ENCODE measurements at regions not wholly inside any gene's neighbourhood (a gene's known extent, or its start where the extent isn't known, plus 50 kb on each side); places are given as distances from the start of the nearest gene placed in this dataset.

DNA sequence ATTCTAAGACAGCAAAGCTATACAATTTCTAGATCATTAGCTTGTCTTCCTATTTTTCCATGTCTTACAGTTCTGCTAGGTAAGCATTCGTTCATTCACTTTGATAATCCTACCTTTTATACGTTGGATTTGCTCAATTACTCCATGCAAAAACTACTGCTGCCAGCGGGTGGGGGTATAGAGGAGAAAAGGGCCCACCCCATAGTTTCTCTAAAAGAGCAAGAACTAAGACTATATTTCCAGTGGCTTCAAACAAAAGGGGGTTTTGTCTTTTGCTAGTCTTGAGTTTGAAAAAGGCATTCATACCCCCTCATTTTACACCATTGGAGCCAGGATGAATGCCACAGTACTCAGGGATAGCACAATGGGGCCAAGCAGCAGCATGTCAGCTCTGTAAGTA is 155.7 kb downstream of the WT1 start:
- DNase-seq = no peak

DNA sequence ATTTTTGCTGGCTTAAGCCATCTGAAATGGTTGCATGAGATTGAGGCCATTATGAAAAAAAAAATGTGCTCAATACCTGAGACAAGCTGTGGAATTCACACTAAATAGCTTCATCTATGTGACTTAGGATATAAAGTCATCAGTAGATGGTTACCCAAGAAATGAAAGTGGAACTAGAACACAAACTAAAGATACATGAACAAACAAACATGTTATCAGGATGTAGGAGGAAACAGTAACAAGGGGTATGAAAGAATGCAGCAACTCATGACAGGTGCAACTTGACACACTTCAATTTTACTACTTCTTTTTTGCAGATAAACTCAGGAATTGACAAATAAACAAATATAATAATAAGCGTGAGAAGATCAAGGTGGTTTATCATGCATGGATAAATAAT is 155.0 kb downstream of the WT1 start:
- no peak for DNase-seq

DNA sequence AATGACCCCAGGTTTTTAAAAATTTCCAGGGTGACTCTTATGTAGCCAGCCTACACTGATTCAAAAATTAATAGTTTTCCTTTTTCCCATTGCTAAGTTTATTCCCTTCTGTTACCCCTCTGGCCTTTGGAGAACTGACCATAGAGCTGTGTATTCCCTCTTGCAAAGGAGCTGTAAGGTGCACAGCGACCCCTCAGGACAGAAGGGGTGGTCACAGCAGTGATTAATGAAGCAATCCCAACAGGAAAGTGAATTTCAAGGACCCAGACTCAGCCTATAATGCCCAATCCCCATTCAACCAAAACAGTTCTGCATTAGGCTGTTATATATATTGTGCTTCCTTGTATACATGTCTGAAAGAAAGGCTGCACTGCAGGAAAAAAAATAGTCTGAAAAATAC is 147.1 kb downstream of the WT1 start:
- no peak for DNase-seq

DNA sequence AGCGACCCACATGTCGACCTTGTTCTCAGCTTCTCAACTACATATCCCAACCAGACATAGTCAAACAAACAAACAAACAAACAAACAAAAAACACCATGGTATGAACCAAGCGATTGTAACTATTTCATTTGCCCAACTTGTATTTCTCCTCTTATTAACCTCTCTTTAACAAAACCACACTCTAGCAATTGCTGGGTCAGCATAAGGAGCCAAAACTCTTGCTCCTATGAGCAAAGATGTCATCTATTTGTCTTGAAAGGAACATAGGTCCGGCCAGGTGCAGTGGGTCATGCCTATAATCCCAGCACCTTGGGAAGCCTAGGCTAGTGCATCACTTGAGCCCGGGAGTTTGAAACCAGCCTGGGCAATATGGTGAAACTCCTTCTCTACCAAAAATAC is 145.6 kb downstream of the WT1 start:
- no peak for DNase-seq

DNA sequence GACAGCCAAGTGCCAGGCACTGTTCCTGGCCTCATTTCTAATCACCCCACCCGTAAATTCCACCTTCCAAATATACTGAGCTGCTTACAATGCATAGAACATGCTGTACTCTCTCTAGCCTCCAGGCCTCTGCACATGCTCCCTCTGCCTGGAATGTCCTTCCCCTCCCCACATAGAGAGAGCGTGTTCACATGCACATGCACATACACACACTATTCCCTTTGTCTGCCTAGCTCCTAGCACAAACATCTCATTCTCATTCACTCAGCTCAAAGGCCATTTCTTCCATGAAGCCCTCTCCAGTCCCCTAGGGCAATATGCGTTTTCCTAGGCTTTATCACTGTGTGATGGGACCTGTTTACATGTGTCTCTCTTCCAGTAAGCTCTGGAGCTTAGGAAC is 144.6 kb downstream of the WT1 start:
- DNase-seq = no peak

DNA sequence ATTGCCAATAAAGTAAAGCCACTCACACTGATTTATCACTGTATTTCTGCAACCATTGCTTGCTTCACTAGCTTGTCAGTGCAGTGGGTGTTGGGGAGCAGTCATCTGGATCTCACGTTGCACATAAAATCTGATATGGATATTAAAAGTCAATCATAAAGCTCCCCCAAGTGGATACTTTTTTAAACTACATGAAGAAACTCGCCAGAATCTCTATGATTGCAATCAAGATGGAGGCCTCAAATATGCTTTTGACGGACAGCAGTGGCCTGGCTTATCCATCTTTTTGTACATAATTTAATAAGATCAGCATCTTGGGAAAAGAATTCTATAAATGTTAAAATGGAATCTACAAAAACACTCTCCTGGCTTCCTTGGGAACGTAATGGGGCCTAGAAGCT is 137.7 kb downstream of the WT1 start:
- no peak for DNase-seq

DNA sequence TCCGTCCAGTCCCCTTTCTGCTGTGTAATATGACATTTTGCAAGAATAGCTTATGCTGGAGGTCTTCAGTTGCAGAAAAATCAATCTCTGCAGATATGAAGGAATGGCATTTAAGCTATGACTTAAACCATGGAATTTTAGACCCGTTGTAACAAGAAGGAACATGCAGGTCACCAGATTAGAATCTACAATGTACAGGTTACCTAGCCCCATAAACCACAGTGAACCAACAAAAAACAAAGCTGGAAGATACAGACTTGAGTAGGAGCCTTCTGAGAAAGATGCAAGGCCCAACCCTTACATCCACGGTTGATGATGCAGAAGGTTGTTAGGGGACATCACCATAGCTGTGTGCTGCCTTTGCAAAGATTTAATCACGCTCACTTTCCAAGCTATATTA is 132.5 kb downstream of the WT1 start:
- no peak for DNase-seq

DNA sequence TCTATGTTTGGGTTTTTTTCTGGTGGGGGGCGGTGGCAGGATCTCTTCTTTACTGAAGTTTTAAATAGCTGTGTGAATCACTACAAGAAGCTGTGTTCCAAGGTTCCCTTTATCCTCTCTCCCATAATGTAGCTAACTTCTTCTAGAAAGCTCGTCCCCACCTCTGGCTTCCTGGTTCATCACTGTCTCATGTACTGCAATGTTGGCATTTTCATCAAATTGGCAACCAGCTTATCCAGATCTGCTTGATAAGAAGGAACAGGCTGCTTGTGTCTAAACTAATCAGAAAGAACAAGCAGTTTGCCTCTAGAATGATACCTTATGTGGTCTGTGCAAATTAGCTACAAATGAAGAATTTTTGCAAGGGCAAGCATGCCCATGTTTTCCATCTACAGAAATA is 130.8 kb downstream of the WT1 start:
- no peak for DNase-seq

DNA sequence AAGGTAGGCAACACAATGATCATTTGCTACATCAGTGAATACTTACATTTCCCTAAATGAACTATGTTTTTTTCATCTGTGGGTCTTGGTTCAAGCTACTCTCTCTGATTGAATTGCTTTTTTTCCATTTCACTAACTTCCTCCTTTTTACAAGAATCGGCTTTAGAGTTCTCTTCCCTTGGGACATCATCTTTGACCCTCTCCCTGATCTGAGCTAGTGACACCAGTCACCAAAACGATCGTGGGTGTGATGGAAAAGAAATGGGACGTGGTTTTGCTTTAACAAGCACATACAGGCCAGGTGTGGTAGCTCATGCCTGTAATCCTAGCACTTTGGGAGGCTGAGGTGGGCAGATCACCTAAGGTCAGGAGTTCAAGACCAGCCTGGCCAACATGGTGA is 129.9 kb downstream of the WT1 start:
- DNase-seq = no peak

DNA sequence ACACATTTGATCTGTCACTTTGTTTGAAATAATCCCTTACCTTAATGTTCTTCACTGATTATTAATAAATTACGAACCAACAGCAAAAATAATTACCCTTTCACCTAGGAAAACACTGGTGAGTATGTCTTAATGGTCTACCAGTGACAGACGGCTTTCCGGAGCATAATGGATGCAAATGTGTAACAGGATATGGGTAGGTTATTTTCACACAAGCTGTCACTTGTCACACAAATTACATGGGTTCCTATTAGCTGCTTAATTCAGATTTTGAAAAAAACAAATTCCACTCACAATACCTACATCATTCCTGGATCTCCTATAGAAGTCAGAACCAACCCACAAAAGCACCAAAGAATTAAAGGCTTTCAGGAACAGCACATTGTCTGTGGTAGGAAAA is 127.9 kb downstream of the WT1 start:
- DNase-seq = no peak

DNA sequence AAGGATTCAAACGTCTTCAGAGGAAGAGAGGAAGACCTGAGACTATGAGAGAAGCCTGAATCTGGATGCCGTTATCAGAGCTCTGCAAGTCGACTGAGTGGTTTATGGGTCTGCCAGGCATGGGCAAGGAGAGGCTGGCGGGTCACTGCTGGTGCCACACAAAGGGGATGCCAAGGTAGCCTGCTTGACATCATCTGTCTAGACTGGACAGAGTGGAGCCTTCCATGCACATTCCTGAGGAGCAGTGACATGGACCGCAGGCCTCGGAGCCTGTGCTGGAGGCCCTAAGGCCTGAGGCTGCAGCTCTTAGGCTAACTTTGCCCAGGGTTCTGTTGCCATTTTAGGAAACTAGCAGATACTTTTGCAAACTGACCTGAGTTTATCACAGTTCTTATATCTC is 127.4 kb downstream of the WT1 start:
- no peak for DNase-seq

DNA sequence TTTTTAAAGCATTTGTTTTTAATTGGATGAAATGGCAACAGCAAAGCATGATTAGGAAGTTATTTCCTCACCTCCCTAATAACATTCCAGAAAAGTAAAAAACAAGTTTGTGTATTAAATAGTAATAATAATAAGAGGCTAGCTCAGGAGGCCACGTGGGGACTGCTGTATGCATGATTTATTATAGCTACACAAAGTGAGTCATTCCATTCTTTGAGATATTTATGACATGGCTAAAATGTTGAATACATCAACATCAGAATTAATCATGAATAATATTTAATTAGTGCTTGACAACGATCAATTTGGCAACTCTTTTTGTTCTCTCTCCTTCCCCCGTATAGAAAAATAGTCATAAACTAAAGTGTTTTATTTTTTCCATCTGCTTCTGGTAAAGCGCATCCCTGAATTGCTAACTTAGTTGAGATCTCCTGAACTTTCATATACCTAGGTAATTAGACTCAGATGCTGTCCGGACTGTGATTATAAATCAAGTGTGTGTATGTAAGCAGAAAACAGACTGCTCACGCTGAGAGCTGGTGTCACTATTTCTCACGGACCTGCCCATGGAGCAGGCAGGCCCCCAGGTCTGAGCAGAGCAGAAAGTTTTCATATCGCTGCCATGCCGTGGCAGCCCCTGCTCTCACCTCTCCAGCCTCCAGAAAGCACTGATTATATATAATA is 125.7 kb downstream of the WT1 start:
- no peak for DNase-seq

DNA sequence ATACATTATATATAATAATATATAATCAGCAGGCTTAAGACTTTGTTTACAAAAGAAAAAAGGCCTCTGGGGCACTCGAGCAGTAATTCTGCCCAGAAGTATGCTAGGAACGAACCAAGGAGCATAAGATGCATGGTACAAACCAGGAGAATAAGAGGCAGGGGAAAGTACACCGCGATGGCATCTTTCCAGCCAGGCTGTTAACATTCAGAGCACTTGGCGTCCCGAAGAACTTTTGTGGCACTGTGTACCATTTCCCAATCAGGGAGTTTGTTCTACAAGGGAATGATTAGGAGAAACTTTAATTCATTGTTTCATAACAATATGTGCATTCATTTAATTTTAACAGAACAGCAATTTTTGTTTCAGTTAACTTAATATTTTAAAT is 125.1 kb downstream of the WT1 start:
- no peak for DNase-seq

DNA sequence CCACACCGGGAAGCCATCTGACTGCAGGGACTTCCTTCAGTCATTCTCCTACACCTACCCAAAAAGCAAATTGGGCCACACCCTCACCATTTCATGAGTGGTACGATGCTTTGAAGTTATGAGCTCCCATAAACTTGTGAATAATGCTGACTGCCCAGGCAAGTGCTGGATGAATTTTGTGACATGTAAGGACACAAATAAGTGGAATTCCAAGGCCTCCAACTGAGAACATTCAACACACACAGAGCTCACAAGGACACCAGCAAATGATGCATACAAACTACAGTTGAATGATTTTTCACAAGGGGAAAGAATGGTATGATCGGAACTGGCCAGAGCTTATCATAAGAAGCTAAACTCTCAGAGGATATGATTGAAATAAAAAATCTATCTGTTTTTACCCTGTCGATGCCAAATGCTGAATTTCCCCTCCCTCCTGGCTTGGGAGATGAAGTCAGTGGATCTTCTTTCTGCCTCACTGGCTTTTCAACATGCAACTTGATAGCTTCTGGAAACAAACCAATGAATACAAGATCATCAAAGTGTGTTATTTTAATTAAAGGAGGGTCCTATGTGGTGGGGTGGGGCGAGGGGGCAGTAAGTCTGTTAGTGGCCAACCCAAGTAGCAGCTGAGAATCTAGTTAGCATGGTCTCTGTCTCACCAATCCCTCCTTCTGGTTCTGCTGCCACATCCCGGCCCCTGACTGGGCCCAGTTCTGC is 123.8 kb downstream of the WT1 start:
- no peak for DNase-seq

DNA sequence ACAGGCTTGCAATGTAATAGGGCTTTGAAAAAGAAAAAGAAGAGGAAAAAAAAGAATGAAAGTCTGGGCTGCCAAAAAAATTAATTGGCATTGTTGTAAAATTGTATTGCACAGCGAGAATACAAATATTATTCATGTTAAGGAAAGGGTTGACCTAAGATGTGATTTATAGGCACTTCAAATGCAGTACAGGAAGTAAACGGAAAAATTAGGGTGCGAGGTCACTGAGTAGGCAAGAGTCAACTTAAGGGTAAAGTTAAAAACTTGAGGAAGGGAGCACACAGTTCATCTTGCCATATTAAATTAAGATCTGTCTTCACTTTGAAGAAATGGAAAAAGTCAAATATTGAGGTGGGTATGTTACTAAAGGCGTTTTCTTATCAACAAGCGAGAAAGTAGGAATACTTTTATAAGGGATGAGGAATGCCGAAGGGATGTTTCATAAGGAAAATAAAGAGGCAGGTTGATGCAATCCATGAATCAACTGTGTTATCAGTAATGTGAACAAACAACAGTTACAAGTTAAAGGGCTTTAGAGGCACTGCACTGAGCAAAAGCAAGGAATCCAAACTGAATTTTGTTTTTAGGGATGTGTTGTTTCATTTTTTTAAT is 123.0 kb downstream of the WT1 start:
- no peak for DNase-seq

DNA sequence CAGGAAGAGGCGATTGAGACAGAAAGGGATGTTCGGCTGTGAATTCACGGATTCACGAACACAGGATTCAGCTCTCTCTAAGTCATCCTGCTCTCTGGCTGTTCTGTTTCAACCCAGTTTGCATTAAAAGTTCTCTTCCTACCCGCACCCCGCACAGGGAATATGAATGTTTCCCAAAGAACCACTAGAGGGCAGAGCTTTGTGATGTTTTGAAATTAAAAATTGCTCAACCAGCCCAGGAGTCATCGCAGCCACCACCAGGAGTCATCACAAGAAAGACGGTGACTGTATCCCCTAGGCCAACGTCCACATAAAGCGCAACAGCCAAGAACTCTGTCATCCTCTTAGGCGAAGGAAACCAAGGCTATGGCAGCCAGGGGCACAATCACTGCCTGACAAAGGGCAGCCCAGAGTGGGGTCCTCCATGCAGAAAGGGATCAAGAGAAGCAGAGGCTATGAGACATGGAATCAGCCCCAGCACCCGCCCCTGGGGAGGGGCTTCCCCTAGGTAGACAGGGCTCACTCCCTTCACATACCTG is 122.4 kb downstream of the WT1 start:
- DNase-seq = peak; percentile 31

DNA sequence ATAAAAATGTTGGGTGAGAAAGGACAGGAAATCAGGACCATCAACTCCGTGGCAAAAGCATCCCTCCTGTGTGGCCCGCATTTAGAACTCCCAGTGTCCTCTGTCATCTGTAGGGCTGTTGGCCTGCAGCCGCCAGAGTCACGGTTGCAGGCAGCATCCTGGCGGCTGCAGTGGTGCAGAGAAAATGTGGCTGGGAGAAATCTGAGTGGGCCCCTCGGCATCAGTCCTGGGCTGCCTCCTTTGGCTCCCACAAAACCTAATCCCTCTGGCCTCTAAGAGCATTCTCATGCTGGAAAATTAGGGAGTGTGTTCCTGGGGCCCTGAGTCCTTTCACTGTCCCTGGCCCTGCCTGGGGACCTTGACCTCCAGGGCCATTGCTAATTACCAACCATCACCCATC is 121.9 kb downstream of the WT1 start:
- DNase-seq = no peak

DNA sequence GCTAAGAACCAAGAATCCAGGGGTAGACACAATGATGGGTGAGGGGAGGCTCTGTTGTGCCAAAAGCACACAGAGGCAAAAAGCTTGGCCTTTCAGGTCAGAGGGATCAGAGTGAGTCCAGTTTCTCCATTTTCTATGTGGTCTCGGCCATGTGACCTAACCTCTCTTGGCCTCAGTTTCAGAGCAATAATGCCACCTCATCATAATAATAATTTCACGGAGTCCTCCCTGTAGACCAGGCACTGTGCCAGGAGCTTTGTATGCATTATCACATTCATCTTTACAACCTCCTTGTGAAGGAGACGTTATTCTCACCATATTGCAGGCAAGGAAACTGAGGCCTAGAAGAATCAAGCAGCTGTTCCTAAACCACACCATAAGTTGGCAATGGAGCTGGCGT is 120.2 kb downstream of the WT1 start:
- DNase-seq = no peak

DNA sequence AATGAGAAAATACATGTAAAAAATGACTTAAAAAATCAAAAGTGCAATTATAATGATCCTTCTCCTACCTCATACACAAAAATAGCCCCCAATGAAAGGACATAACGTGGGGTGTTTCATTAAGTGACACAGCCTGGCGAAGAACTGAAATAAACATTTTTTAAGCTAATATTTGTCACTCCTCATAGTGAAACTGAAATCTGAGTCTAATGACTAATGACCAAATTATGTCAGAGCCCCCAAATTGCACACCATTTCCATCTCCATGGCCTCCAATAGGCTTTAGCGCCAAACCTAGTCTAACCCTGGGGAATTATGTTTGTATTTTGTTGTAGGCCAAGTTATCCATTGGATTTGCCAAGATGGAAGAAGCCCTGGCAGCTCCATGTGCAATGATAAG is 119.1 kb downstream of the WT1 start:
- DNase-seq = no peak

DNA sequence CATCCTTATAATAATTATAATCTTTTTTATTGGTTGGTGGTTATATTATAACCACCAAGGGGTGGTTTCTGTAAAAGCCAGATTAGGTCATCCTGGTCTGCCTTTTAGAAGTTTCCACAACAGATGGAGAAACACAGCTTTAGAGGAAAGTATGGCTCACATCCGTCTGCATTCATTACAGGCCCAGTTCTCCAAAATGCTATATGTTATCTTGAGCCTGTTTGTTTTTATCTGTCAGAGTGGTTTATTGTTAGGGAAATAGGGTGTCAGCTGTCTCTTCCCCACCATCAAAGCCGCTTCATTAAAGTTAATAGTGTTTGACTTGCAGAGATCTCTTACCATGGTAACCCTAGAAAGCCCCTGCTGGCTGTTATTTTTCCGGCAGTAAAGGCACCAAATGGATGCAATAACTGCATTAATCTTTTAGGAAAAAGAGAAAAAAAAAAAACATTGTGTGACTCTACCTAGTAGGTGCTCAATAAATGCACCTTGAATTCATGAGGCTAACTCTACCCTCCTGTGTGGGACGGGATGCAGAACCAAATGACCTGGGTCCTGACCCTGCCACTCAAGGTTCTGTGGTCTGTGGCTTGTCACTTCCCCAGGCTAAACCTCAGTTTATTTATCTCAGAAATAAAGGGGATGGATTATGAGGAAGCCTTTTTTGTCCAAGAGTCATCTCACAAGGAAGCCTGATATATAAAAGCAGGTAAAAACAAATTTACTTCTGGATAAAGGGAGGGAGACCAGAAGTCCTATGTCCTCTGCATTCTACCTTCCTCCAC is 118.3 kb downstream of the WT1 start:
- DNase-seq = no peak

DNA sequence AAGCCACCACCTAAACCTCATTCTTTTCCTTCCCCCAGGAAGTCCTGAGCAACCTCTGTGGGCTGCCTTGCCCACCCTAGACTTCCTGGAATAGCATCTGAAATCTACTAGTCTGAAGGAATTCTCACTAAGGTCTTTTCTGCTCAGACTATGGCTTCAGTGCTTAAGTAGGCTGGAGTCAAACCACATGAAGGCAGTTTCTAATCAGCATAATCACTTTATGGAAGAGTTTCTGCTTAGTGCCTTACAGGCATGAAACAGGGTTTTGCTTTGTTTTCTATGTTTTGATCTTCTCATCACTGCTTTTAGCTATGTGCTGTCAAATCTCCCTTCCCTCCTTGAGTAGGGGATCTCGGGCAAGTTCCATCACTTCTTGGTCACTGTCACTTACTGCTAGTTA is 117.7 kb downstream of the WT1 start:
- DNase-seq = no peak

DNA sequence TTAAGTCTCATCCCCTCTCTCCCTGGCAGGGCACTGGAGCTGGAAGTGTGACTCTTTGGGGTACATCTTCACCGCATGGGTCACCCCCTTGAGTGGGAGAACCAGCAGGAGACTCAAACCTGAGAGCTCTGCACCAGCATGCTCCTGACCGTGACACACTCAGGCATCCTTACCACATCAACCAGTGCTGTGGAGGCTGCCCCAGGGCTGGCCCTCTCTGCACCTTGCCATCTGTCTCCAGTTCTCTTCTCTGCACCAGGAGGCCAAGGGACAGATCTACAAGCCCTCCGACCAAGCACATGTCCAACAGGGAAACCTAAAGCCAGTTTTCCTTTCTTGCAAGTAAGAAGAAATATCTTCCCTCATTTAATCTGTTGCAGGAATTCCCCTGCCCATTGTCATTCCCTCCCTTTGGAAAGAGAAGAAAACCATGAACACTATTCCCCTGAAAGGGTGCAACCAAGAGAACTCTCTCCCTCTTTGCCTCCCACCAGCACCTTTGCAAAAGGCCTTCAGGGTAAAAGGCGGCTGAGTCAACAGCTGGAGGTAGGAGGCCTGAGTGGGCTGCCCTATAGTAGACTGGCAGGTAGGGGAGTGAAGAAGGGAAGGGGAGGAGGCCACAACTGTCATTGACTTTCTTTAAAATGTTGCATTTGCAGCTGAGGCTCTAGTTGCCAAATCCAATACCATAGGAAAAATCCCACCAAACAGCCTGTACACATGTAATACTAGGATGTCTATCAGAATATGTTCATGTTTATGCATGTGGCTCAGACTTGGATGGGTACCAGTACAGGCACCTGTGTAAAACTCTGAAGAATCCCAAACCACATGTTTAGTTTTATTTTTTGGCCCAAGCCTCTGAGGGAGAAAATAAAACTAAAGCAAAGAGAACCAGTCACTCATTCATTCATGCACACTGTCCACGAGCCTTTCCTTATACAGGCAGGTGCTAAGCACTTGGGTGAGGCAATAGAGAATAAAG is 117.0 kb downstream of the WT1 start:
- DNase-seq = no peak

Data from GOT3 (cell line).